ENCODE measurements at regions not wholly inside any gene's neighbourhood (a gene's known extent, or its start where the extent isn't known, plus 50 kb on each side); places are given as distances from the start of the nearest gene placed in this dataset.

DNA sequence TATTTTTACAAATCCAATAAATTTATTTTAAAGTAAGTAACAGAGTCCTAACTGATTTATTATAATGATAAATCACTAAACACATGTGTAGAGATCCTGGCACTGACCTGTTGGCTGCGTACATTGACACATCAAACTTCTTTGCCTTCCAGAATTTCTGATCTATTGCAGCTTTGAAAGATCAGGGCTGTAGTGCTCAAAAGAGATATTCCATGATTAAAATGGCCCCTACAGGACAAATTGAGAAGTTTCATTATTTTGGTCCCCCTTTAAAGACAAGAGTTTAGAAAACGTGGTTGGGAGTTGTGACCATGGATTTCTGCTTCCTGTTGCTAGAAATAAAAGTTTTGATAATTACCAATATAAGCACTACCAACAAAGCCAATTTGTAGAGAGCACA is 87.7 kb upstream of the PDK4 start:
- WGBS, 3 donors, result 1 to 11% (median 3%) methylated on average over 2 of the region's 2 CpGs
- H3K27ac ChIP-seq, result no peak overlapping the region
- TF ChIP-seq, protein P1, sequence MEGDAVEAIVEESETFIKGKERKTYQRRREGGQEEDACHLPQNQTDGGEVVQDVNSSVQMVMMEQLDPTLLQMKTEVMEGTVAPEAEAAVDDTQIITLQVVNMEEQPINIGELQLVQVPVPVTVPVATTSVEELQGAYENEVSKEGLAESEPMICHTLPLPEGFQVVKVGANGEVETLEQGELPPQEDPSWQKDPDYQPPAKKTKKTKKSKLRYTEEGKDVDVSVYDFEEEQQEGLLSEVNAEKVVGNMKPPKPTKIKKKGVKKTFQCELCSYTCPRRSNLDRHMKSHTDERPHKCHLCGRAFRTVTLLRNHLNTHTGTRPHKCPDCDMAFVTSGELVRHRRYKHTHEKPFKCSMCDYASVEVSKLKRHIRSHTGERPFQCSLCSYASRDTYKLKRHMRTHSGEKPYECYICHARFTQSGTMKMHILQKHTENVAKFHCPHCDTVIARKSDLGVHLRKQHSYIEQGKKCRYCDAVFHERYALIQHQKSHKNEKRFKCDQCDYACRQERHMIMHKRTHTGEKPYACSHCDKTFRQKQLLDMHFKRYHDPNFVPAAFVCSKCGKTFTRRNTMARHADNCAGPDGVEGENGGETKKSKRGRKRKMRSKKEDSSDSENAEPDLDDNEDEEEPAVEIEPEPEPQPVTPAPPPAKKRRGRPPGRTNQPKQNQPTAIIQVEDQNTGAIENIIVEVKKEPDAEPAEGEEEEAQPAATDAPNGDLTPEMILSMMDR (IDR thresholded peaks at IDR 0.05), result peak; percentile 38 to 83 (median 55)
- TF ChIP-seq EP300 (IDR thresholded peaks at IDR 0.05) (no peak), POLR2A (IDR thresholded peaks at IDR 0.05) (no peak)
- intact Hi-C loops (cut with DNase I), result loop anchor here in 3 of 4 donors (5.0 to 10.0 kb wide), 4 partner anchors 89 to 157 kb away; partner anchors contain the start of gene PDK4 (in 1 of the 3)
- H3K36me3 ChIP-seq, result no peaks in the 10 kb centered on the region
- DNase-seq, result no peak
- H3K4me1 ChIP-seq (ENCODE audit: insufficient read depth), result peaks cover 2% of the 10 kb centered on the region
- no peaks in the 10 kb centered on the region for H3K9me3 ChIP-seq
- no peaks in the 10 kb centered on the region for H3K27me3 ChIP-seq
- no peak overlapping the region for H3K4me3 ChIP-seq

DNA sequence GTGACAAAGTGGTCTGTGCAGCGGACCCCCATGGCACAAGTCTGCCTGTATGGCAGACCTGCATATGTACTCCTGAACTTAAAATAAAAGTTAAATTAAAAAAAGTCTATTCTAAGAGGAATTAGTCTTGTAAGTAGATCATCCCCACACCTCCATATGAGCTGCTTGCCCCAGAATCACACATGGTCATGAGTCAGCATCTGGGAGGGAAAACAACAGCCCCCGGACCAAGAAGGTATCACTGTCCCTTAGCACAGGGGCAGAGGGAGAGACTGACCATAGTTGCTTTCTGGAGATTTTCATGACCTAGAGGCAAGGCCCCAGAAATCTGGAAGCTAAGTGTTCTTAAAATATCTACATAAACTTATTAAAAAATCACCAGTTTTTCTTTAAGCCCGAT is 86.6 kb upstream of the PDK4 start:
- DNase-seq, result peak in 3 of 5 donors; percentile 21 to 41 (median 25)
- peaks cover 2% of the 10 kb centered on the region for H3K4me1 ChIP-seq (ENCODE audit: insufficient read depth)
- peak overlapping the region; percentile 31 to 40 for H3K27ac ChIP-seq
- H3K9me3 ChIP-seq, result no peaks in the 10 kb centered on the region
- intact Hi-C loops (cut with DNase I), result loop anchor here in 3 of 4 donors (5.0 to 10.0 kb wide), 4 partner anchors 88 to 156 kb away; partner anchors contain the start of gene PDK4 (in 1 of the 3)
- 13 to 42% (median 15%) methylated on average over 3 of the region's 3 CpGs for WGBS, 3 donors
- H3K27me3 ChIP-seq, result no peaks in the 10 kb centered on the region
- H3K4me3 ChIP-seq, result no peak overlapping the region
- TF ChIP-seq EP300 (IDR thresholded peaks at IDR 0.05), result no peak
- H3K36me3 ChIP-seq, result no peaks in the 10 kb centered on the region

DNA sequence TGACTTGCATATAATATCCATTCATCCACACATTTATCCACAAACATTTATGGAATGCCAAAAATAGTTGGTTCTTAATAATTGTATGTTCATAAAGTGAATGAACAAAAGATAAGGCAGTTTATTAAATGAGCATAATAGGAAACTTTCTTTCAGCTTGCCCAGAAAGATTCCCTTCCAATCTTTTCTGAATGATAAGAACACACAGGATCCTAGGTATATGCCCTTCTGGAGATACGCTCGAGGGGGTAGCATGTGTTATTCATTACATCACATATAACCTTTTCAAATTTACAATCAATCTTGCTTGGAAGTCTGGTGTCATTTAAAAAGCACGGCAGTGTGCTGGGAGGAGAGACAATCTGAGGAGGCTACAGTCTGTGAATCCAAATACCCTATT is 80.4 kb upstream of the PDK4 start:
- H3K36me3 ChIP-seq, result no peaks in the 10 kb centered on the region
- TF ChIP-seq EP300 (IDR thresholded peaks at IDR 0.05) (no peak), POLR2A (IDR thresholded peaks at IDR 0.05) (no peak)
- TF ChIP-seq, protein P1 (IDR thresholded peaks at IDR 0.05), result no peak
- no peaks in the 10 kb centered on the region for H3K9me3 ChIP-seq
- no peaks in the 10 kb centered on the region for H3K4me1 ChIP-seq (ENCODE audit: insufficient read depth)
- H3K4me3 ChIP-seq, result no peak overlapping the region
- H3K27me3 ChIP-seq, result no peaks in the 10 kb centered on the region
- intact Hi-C loops (cut with DNase I), result no loop called here
- H3K27ac ChIP-seq, result no peak overlapping the region
- no peak for DNase-seq
- 64 to 75% (median 64%) methylated on average over 3 of the region's 3 CpGs for WGBS, 3 donors

DNA sequence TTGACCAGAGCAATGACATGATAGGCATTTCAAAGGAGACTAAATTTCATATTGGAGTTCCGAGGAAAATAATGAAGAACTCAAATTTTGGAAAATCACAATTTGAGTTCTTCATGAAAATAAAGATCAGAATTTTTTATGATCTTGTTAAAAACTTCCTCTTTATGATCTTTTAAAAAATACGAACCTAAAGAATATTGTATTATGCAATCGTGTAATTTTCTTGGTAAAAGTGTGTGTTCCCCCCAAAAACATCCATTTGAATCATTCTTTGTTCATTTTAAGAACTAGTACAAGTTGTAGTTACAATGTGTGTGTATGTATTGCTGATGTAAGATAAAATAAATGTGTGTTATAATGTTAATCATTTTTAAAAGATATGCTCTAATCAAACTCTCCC is 79.3 kb upstream of the PDK4 start:
- intact Hi-C loops (cut with DNase I), result no loop called here
- 87 to 96% (median 95%) methylated on average over 3 of the region's 3 CpGs for WGBS, 3 donors

DNA sequence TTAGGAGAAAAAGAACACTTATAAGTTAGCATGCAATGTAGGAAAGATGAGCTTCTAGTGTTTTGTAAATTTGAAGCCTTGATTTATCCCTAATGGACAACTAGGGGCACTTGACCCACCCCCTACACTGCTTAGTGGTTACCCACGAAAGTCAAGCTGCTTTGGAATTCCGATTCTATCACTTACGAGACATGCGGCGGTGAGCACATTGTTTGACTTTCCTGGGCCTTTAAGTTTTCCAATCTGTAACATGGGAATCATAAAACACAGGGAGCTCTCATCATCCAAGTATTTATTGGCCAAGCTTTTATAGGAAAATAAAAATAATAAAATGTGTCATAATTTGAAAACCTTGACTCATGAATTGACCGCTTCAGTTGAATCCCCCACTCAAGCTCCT is 78.7 kb upstream of the PDK4 start:
- H3K9me3 ChIP-seq, result no peaks in the 10 kb centered on the region
- WGBS, 3 donors, result 90 to 95% (median 93%) methylated on average over 6 of the region's 6 CpGs
- H3K4me1 ChIP-seq (ENCODE audit: insufficient read depth), result no peaks in the 10 kb centered on the region
- DNase-seq, result no peak
- no peaks in the 10 kb centered on the region for H3K36me3 ChIP-seq
- intact Hi-C loops (cut with DNase I), result no loop called here
- H3K4me3 ChIP-seq, result no peak overlapping the region
- no peak overlapping the region for H3K27ac ChIP-seq
- H3K27me3 ChIP-seq, result no peaks in the 10 kb centered on the region
- TF ChIP-seq EP300 (IDR thresholded peaks at IDR 0.05) (no peak), POLR2A (IDR thresholded peaks at IDR 0.05) (no peak)
- TF ChIP-seq, protein P1 (IDR thresholded peaks at IDR 0.05), result no peak

More for the DNA sequence above, 79.3 kb upstream of the PDK4 start:
- TF ChIP-seq, protein P1 (IDR thresholded peaks at IDR 0.05), result no peak
- TF ChIP-seq EP300 (IDR thresholded peaks at IDR 0.05) (no peak), POLR2A (IDR thresholded peaks at IDR 0.05) (no peak)
- no peaks in the 10 kb centered on the region for H3K27me3 ChIP-seq
- H3K9me3 ChIP-seq, result no peaks in the 10 kb centered on the region
- no peaks in the 10 kb centered on the region for H3K36me3 ChIP-seq
- no peak overlapping the region for H3K4me3 ChIP-seq
- H3K27ac ChIP-seq, result no peak overlapping the region
- no peaks in the 10 kb centered on the region for H3K4me1 ChIP-seq (ENCODE audit: insufficient read depth)
- DNase-seq, result no peak

Data from ovary (tissue), 7 donors.